ENCODE measurements at regions not wholly inside any gene's neighbourhood (a gene's known extent, or its start where the extent isn't known, plus 50 kb on each side); places are given as distances from the start of the nearest gene placed in this dataset.

- TF ChIP-seq CTCF (IDR thresholded peaks at IDR 0.05) (no peak), POLR2A (IDR thresholded peaks at IDR 0.05) (no peak)
These were observed 63.4 kb downstream of the TAF11L14 start for GRCh38 chr5:17697671-17698070.

All from adrenal gland (tissue), 5 donors.